Choroid plexus epithelial cell (primary cell): ENCODE measurements at regions not wholly inside any gene's neighbourhood (a gene's known extent, or its start where the extent isn't known, plus 50 kb on each side); places are given as distances from the start of the nearest gene placed in this dataset.
"Not testable (repeated sequence)": the region's sequence is repeated elsewhere in the genome, so short reads cannot be mapped to it uniquely, and the experiment has no call there.

Source experiments
- DNase-seq: peaks from one replicate; pipeline ENCODE4 v3.0.0-alpha.2; 2010; ENCODE audit warnings: low read depth
- H3K4me3 ChIP-seq: 2 replicates; pipeline ENCODE4 v1.5.1; 2011; ENCODE audit warnings: low read depth, mild to moderate bottlenecking, control low read depth, low read length, moderate library complexity
- CTCF ChIP-seq: conservative IDR thresholded peaks from 2 replicates; pipeline ENCODE4 v1.5.1; 2011; ENCODE audit warnings: low read depth, mild to moderate bottlenecking, control low read depth, inconsistent platforms, low read length, moderate library complexity

GRCh38 chr4:75169427-75169826, 236.5 kb downstream of the PARM1 start:
- TF ChIP-seq CTCF, result no peak
- DNase-seq, result no peak

GRCh38 chr4:75169020-75169419, 236.1 kb downstream of the PARM1 start:
- no peak overlapping the region for H3K4me3 ChIP-seq
- TF ChIP-seq CTCF, result no peak
- DNase-seq, result no peak

More at GRCh38 chr4:75169427-75169826, 236.5 kb downstream of the PARM1 start:
- H3K4me3 ChIP-seq, result no peak overlapping the region

GRCh38 chr4:75168548-75168947, 235.6 kb downstream of the PARM1 start:
- H3K4me3 ChIP-seq, result no peak overlapping the region
- no peak for TF ChIP-seq CTCF
- DNase-seq, result no peak

- not testable (repeated sequence) for DNase-seq, H3K4me3 ChIP-seq
These were observed 232.2 kb downstream of the PARM1 start for GRCh38 chr4:75165100-75165499.

- DNase-seq, result no peak
- H3K4me3 ChIP-seq, result no peak overlapping the region
- no peak for TF ChIP-seq CTCF
These were observed 225.5 kb downstream of the PARM1 start for GRCh38 chr4:75158451-75158850.

- TF ChIP-seq CTCF, result no peak
- DNase-seq, result no peak
- no peak overlapping the region for H3K4me3 ChIP-seq
These were observed 222.1 kb downstream of the PARM1 start for GRCh38 chr4:75154994-75155393.

- H3K4me3 ChIP-seq, result no peak overlapping the region
- TF ChIP-seq CTCF, result no peak
- DNase-seq, result no peak
These were observed 213.3 kb downstream of the PARM1 start for GRCh38 chr4:75146223-75146622.

- H3K4me3 ChIP-seq, result no peak overlapping the region
- TF ChIP-seq CTCF, result no peak
- DNase-seq, result no peak
These were observed 211.6 kb downstream of the PARM1 start for GRCh38 chr4:75144475-75144874.
